Esophagus (tissue), 2 donors: ENCODE measurements at regions not wholly inside any gene's neighbourhood (a gene's known extent, or its start where the extent isn't known, plus 50 kb on each side); places are given as distances from the start of the nearest gene placed in this dataset.

Experiments
- H3K27ac ChIP-seq, 2 donors: one replicate each; pipeline ENCODE4 v1.5.1; 2013; ENCODE audit warnings: low read depth in 2 of 2, mild to moderate bottlenecking in 2 of 2, inconsistent platforms in 1 of 2, low read length in 1 of 2, moderate library complexity in 1 of 2
- H3K27me3 ChIP-seq, 2 donors: one replicate each; pipeline ENCODE4 v1.6.1; 2013; ENCODE audit warnings: low read length in 2 of 2, control low read depth in 1 of 2, mild to moderate bottlenecking in 1 of 2; ENCODE audit not compliant: insufficient read depth in 2 of 2, control insufficient read depth in 1 of 2
- H3K36me3 ChIP-seq, 2 donors: one replicate each; pipeline ENCODE4 v1.6.1; 2013; ENCODE audit warnings: low read length in 1 of 2; ENCODE audit not compliant: control insufficient read depth in 2 of 2, insufficient read depth in 2 of 2
- H3K4me1 ChIP-seq, 2 donors: one replicate each; pipeline ENCODE4 v1.6.1; 2013; ENCODE audit warnings: low read length in 1 of 2; ENCODE audit not compliant: control insufficient read depth in 2 of 2, insufficient read depth in 2 of 2
- H3K4me3 ChIP-seq, 2 donors: one replicate each; pipeline ENCODE4 v1.5.1; 2013; ENCODE audit warnings: low read length in 2 of 2, mild to moderate bottlenecking in 2 of 2, low read depth in 1 of 2, moderate library complexity in 1 of 2
- H3K9me3 ChIP-seq, 2 donors: one replicate each; pipeline ENCODE4 v1.6.1; 2013; ENCODE audit warnings: mild to moderate bottlenecking in 2 of 2, low read depth in 1 of 2, low read length in 1 of 2, moderate library complexity in 1 of 2; ENCODE audit not compliant: control insufficient read depth in 2 of 2, insufficient read depth in 1 of 2
- WGBS, 2 donors: extraction: QIAGEN DNeasy Blood & Tissue Kit; methylation state at CpG; one replicate each; pipeline ENCODE4 v1.1.7; 2013; 5-methylcytosine and 5-hydroxymethylcytosine counted together
- donor health status: healthy with polysubstance abuse.
- donor health status: Bipolar disorder and iron deficiency.

DNA sequence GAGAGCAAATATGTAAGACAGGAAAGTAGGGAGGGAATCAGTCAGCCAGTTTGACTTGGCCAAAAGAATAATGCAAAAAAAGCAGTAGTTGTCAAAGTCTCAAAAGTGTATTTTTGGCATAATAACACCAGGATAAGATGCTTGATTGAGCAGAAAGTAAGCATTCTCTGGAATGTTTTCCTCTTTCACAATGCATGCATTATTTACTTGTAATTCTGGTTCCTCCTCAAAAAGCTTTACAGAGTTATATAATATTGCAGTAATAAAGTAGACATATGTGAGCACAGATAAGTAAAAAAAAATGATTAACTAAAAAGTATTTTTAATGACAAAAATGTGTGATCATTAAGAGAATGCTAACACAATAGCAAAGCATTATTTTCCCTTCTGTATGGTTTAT lies 285.9 kb upstream of the BCHE start:
- H3K36me3 ChIP-seq: no peaks in the 10 kb centered on the region
- no peaks in the 10 kb centered on the region for H3K4me1 ChIP-seq
- no peaks in the 10 kb centered on the region for H3K27me3 ChIP-seq
- H3K4me3 ChIP-seq: no peak overlapping the region
- no peaks in the 10 kb centered on the region for H3K9me3 ChIP-seq
- H3K27ac ChIP-seq: no peak overlapping the region

DNA sequence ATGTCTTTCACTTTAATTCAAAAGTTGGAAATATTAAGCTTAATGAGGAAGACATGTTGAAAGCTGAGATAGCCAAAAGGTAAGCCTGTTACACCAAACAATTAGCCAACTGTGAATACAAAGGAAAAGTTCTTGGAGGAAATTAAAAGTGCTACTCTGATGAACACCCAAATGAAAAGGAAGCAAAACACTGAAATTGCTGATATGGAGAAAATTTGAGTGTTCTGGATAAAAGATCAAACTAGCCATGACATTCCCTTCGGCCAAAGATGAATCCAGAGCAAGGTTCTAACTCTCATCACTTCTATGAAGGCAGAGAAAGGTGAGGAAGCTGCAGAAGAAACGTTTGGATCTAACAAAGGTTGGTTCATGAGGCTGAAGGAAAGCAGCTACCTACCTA lies 280.8 kb upstream of the BCHE start:
- Histone ChIP-seq H3K36me3 (no peaks in the 10 kb centered on the region), H3K27ac (no peak overlapping the region), H3K4me1 (no peaks in the 10 kb centered on the region), H3K4me3 (no peak overlapping the region), H3K27me3 (no peaks in the 10 kb centered on the region), H3K9me3 (no peaks in the 10 kb centered on the region)
- 26 to 47% methylated on average over 2 of the region's 2 CpGs for WGBS, 2 donors

DNA sequence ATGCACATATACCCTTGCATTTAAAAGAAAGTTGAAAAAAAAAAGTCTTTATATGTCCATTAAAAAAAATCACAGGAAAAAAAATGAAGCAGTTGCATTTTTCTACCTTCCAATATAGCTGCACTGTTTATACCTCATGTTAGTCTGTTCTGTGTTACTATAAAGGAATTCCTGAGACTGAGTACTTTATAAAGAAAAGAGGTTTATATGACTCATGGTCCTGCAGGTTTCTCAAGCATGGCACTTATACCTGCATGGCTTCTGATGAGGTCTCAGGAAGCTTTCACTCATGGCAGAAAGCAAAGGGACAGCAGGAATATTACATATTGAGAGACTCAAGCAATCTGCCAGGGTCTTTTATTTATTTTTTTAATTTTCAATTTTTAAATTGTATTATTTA lies 277.2 kb upstream of the BCHE start:
- H3K9me3 ChIP-seq: no peaks in the 10 kb centered on the region
- H3K27ac ChIP-seq: no peak overlapping the region
- no peak overlapping the region for H3K4me3 ChIP-seq
- H3K4me1 ChIP-seq: no peaks in the 10 kb centered on the region
- no peaks in the 10 kb centered on the region for H3K27me3 ChIP-seq
- H3K36me3 ChIP-seq: no peaks in the 10 kb centered on the region

DNA sequence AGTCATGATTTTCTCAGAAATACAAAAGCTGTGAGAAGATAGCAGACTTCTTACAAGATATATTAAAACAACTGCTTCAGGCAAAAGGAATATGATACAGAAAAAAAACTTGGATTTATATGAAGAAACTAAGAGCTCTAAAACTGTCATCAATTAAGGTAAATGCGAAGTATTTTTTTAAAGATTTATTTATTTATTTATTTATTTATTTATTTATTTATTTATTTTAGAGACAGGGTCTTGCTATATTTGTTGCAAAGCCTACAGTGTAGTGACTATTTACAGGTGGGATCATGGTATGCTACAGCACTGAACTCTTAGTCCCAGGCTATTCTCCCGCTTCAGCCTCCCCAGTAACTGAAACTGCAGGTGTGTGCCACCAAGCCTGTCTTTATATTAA lies 274.3 kb upstream of the BCHE start:
- H3K27ac ChIP-seq: no peak overlapping the region
- no peaks in the 10 kb centered on the region for H3K36me3 ChIP-seq
- no peaks in the 10 kb centered on the region for H3K9me3 ChIP-seq
- H3K4me3 ChIP-seq: no peak overlapping the region
- H3K27me3 ChIP-seq: no peaks in the 10 kb centered on the region
- WGBS, 2 donors: 92 to 94% methylated on average over 2 of the region's 2 CpGs
- H3K4me1 ChIP-seq: no peaks in the 10 kb centered on the region

DNA sequence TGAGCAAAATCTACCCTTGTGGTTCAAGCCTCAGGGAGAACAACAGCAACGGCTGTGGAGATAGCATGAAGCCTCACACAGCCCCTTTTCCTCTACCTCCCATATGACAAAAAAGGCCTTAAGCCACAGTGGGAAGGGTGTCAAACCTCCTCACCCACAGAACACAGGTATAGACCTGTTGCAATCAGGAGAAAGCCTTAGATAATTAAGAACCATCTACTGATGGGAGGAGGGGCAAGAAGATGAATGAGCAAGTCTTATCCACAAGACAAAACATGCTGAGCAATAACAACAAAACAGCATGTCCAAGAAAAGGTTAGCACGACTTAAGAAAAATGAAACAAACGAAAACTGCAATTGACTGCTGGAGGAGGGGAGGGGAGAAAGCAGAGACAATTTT lies 272.9 kb upstream of the BCHE start:
- WGBS, 2 donors: 38 to 39% methylated on average over 3 of the region's 3 CpGs
- H3K4me1 ChIP-seq: no peaks in the 10 kb centered on the region
- H3K27me3 ChIP-seq: no peaks in the 10 kb centered on the region
- no peaks in the 10 kb centered on the region for H3K36me3 ChIP-seq
- no peak overlapping the region for H3K27ac ChIP-seq
- no peak overlapping the region for H3K4me3 ChIP-seq
- no peaks in the 10 kb centered on the region for H3K9me3 ChIP-seq

DNA sequence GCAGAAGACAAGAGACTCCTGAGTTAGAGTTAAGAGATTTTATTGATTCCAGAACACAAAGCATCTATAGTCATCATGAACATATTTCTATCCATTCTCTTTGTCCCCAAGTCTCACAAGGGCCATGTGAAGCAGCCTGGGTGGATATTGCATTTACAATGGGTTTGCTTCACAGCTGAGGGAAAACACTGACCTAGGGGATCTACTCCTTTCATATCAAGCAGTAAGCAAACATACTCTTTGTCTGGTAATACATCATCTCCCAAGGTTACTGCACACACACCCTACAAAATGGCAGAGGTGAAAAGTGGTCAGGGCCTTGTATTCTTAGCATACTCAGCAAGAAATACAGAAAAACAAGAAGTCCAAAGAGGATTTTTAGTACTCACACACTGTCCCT lies 267.7 kb upstream of the BCHE start:
- no peaks in the 10 kb centered on the region for H3K27me3 ChIP-seq
- H3K4me1 ChIP-seq: no peaks in the 10 kb centered on the region
- H3K4me3 ChIP-seq: no peak overlapping the region
- H3K9me3 ChIP-seq: no peaks in the 10 kb centered on the region
- H3K36me3 ChIP-seq: no peaks in the 10 kb centered on the region
- no peak overlapping the region for H3K27ac ChIP-seq

DNA sequence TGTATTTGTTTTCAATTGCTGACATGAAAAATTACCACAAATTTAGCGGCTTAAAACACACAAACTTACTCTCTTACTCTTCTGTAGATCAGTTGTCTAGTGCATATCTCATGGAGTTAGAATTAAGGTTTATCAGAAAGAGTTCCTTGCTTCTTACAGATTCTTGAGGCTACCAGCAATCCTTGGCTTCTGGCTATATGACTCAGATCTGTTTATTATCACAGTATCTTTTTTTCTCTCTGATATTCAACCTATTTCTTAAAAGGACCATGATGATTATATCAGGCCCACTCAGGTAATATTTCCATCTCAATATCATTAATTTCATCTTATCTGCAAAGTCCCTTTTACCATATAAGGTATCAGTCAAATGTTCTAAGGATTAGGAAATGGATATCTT lies 263.5 kb upstream of the BCHE start:
- H3K27me3 ChIP-seq: no peaks in the 10 kb centered on the region
- 85 to 88% methylated on average over 1 of the region's 1 CpG for WGBS, 2 donors
- no peak overlapping the region for H3K4me3 ChIP-seq
- no peaks in the 10 kb centered on the region for H3K36me3 ChIP-seq
- H3K27ac ChIP-seq: no peak overlapping the region
- no peaks in the 10 kb centered on the region for H3K4me1 ChIP-seq
- H3K9me3 ChIP-seq: no peaks in the 10 kb centered on the region

DNA sequence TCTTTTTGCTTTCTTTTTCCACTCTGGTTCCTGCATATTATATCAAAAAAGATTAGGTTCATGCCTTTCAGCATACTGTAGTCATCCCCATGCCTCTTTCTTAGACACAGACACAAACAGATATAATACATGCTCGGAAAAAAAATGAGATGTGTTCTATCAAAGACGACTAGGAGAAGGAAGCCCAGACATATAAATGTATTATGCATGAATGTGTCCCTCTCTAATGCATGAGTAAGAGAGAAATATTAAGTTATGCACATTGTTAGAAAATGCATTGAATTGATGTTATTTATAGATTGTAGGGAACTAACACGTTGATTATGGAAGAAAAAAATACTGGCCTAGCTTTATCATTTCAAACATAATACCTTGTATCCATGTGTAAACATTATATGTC lies 252.4 kb upstream of the BCHE start:
- Histone ChIP-seq H3K4me3 (no peak overlapping the region), H3K4me1 (no peaks in the 10 kb centered on the region), H3K36me3 (no peaks in the 10 kb centered on the region), H3K27ac (no peak overlapping the region), H3K27me3 (no peaks in the 10 kb centered on the region), H3K9me3 (peaks cover 0 to 3% of the 10 kb centered on the region in 2 donors)
- WGBS, 2 donors: 60 to 63% methylated on average over 3 of the region's 3 CpGs

DNA sequence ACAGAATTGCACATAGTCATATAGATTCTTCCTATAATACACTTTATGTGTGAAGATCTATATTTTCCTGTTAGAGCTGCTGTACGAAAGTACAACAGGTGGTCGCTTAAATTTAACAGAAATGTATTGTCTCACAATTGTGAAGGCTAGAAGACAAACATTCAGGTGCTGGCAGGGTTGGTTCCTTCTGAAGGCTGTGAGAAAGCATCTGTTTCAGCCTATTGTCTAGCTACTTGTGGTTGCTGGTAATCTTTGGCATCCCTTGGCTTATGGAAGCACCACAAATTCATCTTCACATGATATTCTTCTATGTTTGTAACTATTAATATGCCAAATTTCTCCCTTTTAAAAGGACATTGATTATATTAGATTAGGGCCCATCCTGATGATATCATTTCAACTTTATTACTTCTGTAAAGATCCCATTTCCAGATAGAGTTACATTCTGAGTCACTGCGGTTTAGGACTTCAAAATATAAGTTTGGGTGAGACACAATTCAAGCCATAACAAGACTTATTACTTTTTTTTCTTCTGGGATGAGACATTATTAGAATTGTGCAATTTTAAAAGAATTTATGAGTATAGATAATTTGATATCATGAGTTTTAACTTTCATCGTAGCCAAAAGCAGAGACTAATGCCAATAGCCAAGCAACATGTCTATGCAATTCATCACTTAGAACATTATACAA lies 248.1 kb upstream of the BCHE start:
- Histone ChIP-seq H3K27me3 (no peaks in the 10 kb centered on the region), H3K4me1 (no peaks in the 10 kb centered on the region), H3K9me3 (no peaks in the 10 kb centered on the region), H3K36me3 (no peaks in the 10 kb centered on the region), H3K4me3 (no peak overlapping the region), H3K27ac (no peak overlapping the region)
- WGBS, 2 donors: 84 to 85% methylated on average over 4 of the region's 4 CpGs

DNA sequence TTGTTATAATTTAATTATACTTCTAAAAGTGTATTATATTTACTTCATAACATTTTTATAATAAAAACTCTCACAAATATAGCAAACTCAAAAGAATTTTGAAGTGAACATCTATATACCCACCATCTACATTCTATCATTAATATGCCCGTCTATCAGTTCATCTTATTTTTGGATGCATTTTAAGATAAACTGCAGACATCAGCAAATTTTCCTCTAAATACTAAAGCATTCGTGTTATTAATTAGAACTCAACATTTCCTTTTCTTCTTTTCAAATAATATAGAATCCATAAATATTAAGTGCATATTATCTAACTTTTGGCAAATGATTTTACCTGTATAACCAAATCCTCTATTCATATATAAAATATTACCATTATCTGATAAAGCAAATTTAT lies 242.9 kb upstream of the BCHE start:
- no peaks in the 10 kb centered on the region for H3K9me3 ChIP-seq
- 74 to 81% methylated on average over 2 of the region's 2 CpGs for WGBS, 2 donors
- H3K4me1 ChIP-seq: no peaks in the 10 kb centered on the region
- no peaks in the 10 kb centered on the region for H3K27me3 ChIP-seq
- no peak overlapping the region for H3K4me3 ChIP-seq
- no peaks in the 10 kb centered on the region for H3K36me3 ChIP-seq
- no peak overlapping the region for H3K27ac ChIP-seq
